Stomach (tissue), 8 donors: ENCODE measurements at regions not wholly inside any gene's neighbourhood (a gene's known extent, or its start where the extent isn't known, plus 50 kb on each side); places are given as distances from the start of the nearest gene placed in this dataset.

Experiments
- DNase-seq, 2 donors: peaks; one replicate each; pipeline versions ENCODE4 v3.0.0 to v3.0.0-alpha.2; 2013 to 2019
- H3K27ac ChIP-seq, 5 donors: fragments of 200-600 bp in 4 of 5; sonication (generic) in 4 of 5; one replicate each; pipeline ENCODE4 v1.5.1; 2013 to 2019; ENCODE audit warnings: mild to moderate bottlenecking in 1 of 5, moderate library complexity in 1 of 5
- H3K27me3 ChIP-seq, 3 donors: fragments of 200-600 bp; sonication (generic); one replicate each; pipeline ENCODE4 v1.5.1; 2017 to 2019; ENCODE audit warnings: mixed run types in 1 of 3
- H3K36me3 ChIP-seq, 4 donors: fragments of 200-600 bp; sonication (generic); 1 replicate in 3 of 4; 2 replicates in 1 of 4; pipeline ENCODE4 v1.5.1; 2016 to 2019
- H3K4me1 ChIP-seq, 4 donors: fragments of 200-600 bp; sonication (generic); one replicate each; pipeline ENCODE4 v1.5.1; 2016 to 2019
- H3K4me3 ChIP-seq, 4 donors: fragments of 200-600 bp; sonication (generic) in 3 of 4; one replicate each; pipeline ENCODE4 v1.5.1; 2016 to 2019; ENCODE audit warnings: mild to moderate bottlenecking in 1 of 4
- H3K9me3 ChIP-seq, 4 donors: fragments of 200-600 bp; sonication (generic); one replicate each; pipeline ENCODE4 v1.5.1; 2016 to 2019
- CTCF ChIP-seq, 7 experiments: fragments of 450-650 bp in 4 of 7; fragments of 200-600 bp in 3 of 7; sonication (generic) in 3 of 7; IDR thresholded peaks; one replicate each; pipeline ENCODE4 v1.5.1; 2016 to 2019; ENCODE audit warnings: antibody characterized with exemption in 7 of 7, control low read depth in 2 of 7, mild to moderate bottlenecking in 1 of 7
- EP300 ChIP-seq: sonication (generic); formaldehyde crosslinking; IDR thresholded peaks from one replicate; pipeline ENCODE4 v1.6.1; 2017; ENCODE audit warnings: antibody characterized with exemption
- POLR2A ChIP-seq, 4 donors: fragments of 450-650 bp; IDR thresholded peaks; one replicate each; pipeline ENCODE4 v1.6.1; 2016; ENCODE audit warnings: antibody characterized with exemption in 4 of 4, control low read depth in 2 of 4, mild to moderate bottlenecking in 1 of 4, moderate library complexity in 1 of 4
- POLR2AphosphoS5 ChIP-seq, 3 donors: sonication (generic); formaldehyde crosslinking; IDR thresholded peaks; one replicate each; pipeline ENCODE4 v1.6.1; 2016; ENCODE audit warnings: antibody characterized with exemption in 3 of 3
- WGBS, 5 donors: extraction: QIAGEN DNeasy Blood & Tissue Kit in 3 of 5; methylation state at CpG; one replicate each; pipeline versions ENCODE4 v1.1.5 to v1.1.7; 2013 to 2018; 5-methylcytosine and 5-hydroxymethylcytosine counted together
- intact Hi-C: fragments of 100-400 bp; cut with DNase I; formaldehyde crosslinking; loops from one replicate; pipeline ENCODE4 v1.15.1; 2023; ENCODE audit warnings: low total_unique reads
- donor health status: healthy with polysubstance abuse.
- donor health status: Bipolar disorder and iron deficiency.
- donor health status: healthy.

- DNase-seq: no peak
- 93 to 97% (median 95%) methylated on average over 6 to 7 of the region's 7 CpGs for WGBS, 5 donors
- Histone ChIP-seq H3K4me1 (peaks cover 50 to 84% (median 65%) of the 10 kb centered on the region in 4 donors), H3K9me3 (no peaks in the 10 kb centered on the region), H3K36me3 (no peaks in the 10 kb centered on the region), H3K4me3 (no peak overlapping the region), H3K27ac (peak overlapping the region; percentile 22 to 94 (median 87)), H3K27me3 (no peaks in the 10 kb centered on the region)
- TF ChIP-seq POLR2A (IDR thresholded peaks at IDR 0.05) (no peak), POLR2AphosphoS5 (IDR thresholded peaks at IDR 0.05) (no peak), EP300 (no peak), CTCF (IDR thresholded peaks at IDR 0.05) (no peak)
- intact Hi-C loops: no loop called here
Measured at GRCh38 chr21:38912102-38912629, 106.4 kb downstream of the ETS2 start.

- Histone ChIP-seq H3K27ac (peak overlapping the region; percentile 22 to 94 (median 87)), H3K4me3 (no peak overlapping the region), H3K36me3 (no peaks in the 10 kb centered on the region), H3K4me1 (peaks cover 52 to 87% (median 70%) of the 10 kb centered on the region in 4 donors), H3K27me3 (no peaks in the 10 kb centered on the region), H3K9me3 (no peaks in the 10 kb centered on the region)
- TF ChIP-seq EP300 (no peak), POLR2AphosphoS5 (IDR thresholded peaks at IDR 0.05) (no peak)
- intact Hi-C loops: no loop called here
- 77 to 95% (median 90%) methylated on average over 3 of the region's 3 CpGs for WGBS, 5 donors
- no peak for DNase-seq
Measured at GRCh38 chr21:38911484-38912101, 105.9 kb downstream of the ETS2 start.

GRCh38 chr21:38910390-38911067, 104.8 kb downstream of the ETS2 start:
- intact Hi-C loops: no loop called here
- Histone ChIP-seq H3K4me1 (peaks cover 52 to 86% (median 68%) of the 10 kb centered on the region in 4 donors), H3K36me3 (no peaks in the 10 kb centered on the region), H3K4me3 (no peak overlapping the region), H3K27ac (peak overlapping the region; percentile 15 to 94 (median 87)), H3K27me3 (no peaks in the 10 kb centered on the region), H3K9me3 (no peaks in the 10 kb centered on the region)
- 72 to 81% (median 80%) methylated on average over 5 to 9 of the region's 9 CpGs for WGBS, 5 donors
- no peak for DNase-seq
- TF ChIP-seq CTCF (IDR thresholded peaks at IDR 0.05) (no peak), EP300 (no peak), POLR2A (IDR thresholded peaks at IDR 0.05) (no peak), POLR2AphosphoS5 (IDR thresholded peaks at IDR 0.05) (no peak)

- 70 to 88% (median 85%) methylated on average over 5 to 7 of the region's 7 CpGs for WGBS, 5 donors
Measured at GRCh38 chr21:38909929-38910328, 104.2 kb downstream of the ETS2 start.

More at GRCh38 chr21:38909929-38910328, 104.2 kb downstream of the ETS2 start:
- peak overlapping the region; percentile 15 to 94 (median 87) for H3K27ac ChIP-seq
- no peaks in the 10 kb centered on the region for H3K27me3 ChIP-seq
- DNase-seq: no peak
- H3K4me1 ChIP-seq: peaks cover 49 to 83% (median 65%) of the 10 kb centered on the region in 4 donors
- intact Hi-C loops: no loop called here
- H3K9me3 ChIP-seq: no peaks in the 10 kb centered on the region
- no peak for TF ChIP-seq CTCF (IDR thresholded peaks at IDR 0.05)
- TF ChIP-seq POLR2AphosphoS5 (IDR thresholded peaks at IDR 0.05): no peak
- TF ChIP-seq POLR2A (IDR thresholded peaks at IDR 0.05): no peak
- TF ChIP-seq EP300: no peak
- no peaks in the 10 kb centered on the region for H3K36me3 ChIP-seq
- H3K4me3 ChIP-seq: no peak overlapping the region
